Body of pancreas (tissue), 4 donors: ENCODE measurements at regions not wholly inside any gene's neighbourhood (a gene's known extent, or its start where the extent isn't known, plus 50 kb on each side); places are given as distances from the start of the nearest gene placed in this dataset.

Source experiments
- POLR2A ChIP-seq, 3 donors: fragments of 450-650 bp; IDR thresholded peaks; one replicate each; pipeline ENCODE4 v1.6.1; 2016; ENCODE audit warnings: antibody characterized with exemption in 3 of 3, mild to moderate bottlenecking in 2 of 3
- TF ChIP-seq, protein P1 (sequence below), 7 experiments: fragments of 450-650 bp in 4 of 7; fragments of 200-600 bp in 3 of 7; sonication (generic) in 3 of 7; IDR thresholded peaks; one replicate each; pipeline ENCODE4 v1.5.1; 2016 to 2019; ENCODE audit warnings: antibody characterized with exemption in 7 of 7

DNA sequence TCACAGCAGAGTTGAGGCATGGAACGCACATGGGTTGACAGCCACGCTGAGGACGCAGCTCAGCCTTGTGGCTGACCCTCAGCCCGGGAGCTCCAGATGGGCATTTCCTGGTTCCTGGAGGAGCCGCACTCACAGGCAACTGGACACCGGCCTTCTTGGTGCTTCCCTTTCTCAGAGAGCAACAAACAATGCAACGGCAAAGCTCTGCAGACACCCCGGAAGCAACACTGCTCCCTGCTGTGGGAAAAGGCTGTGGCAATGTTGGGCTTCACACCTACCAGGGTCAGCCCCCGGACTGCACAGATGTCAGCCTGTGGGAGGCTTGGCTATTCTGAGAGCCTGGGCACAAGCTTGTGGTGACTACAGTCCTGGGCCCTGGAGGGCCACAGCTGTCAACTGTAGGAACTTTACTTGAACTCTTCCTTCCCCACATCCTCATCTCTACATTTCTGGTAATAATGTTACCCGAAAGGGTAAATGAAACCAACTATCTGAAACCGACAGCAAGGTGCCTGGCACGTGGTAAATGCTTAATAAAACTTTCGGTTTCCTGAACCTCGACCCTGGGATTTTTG, 597.5 kb upstream of the MKI67 start:
- TF ChIP-seq, protein P1, sequence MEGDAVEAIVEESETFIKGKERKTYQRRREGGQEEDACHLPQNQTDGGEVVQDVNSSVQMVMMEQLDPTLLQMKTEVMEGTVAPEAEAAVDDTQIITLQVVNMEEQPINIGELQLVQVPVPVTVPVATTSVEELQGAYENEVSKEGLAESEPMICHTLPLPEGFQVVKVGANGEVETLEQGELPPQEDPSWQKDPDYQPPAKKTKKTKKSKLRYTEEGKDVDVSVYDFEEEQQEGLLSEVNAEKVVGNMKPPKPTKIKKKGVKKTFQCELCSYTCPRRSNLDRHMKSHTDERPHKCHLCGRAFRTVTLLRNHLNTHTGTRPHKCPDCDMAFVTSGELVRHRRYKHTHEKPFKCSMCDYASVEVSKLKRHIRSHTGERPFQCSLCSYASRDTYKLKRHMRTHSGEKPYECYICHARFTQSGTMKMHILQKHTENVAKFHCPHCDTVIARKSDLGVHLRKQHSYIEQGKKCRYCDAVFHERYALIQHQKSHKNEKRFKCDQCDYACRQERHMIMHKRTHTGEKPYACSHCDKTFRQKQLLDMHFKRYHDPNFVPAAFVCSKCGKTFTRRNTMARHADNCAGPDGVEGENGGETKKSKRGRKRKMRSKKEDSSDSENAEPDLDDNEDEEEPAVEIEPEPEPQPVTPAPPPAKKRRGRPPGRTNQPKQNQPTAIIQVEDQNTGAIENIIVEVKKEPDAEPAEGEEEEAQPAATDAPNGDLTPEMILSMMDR (IDR thresholded peaks at IDR 0.05), result no peak
- no peak for TF ChIP-seq POLR2A (IDR thresholded peaks at IDR 0.05)
